GM23338 (cell line): ENCODE measurements at regions not wholly inside any gene's neighbourhood (a gene's known extent, or its start where the extent isn't known, plus 50 kb on each side); places are given as distances from the start of the nearest gene placed in this dataset.

Experiments used
- ATAC-seq: fragments of 200-7000 bp; cut with Tn5 transposase; 3 replicates; pipeline ENCODE4 v1.9.1; 2020
- DNase-seq: peaks from one replicate; pipeline ENCODE4 v3.0.0-alpha.2; 2015; ENCODE audit warnings: low spot score
- H2AFZ ChIP-seq: fragments of 200-600 bp; sonication (generic); 2 replicates; pipeline ENCODE4 v1.8.0; 2016; ENCODE audit warnings: antibody characterized with exemption, mild to moderate bottlenecking, moderate library complexity
- H3F3A ChIP-seq: fragments of 200-600 bp; sonication (generic); replicated peaks from 2 replicates; pipeline ENCODE4 v1.8.0; 2017; ENCODE audit warnings: antibody characterized with exemption, mixed run types, low read depth
- H3K27ac ChIP-seq: fragments of 200-600 bp; sonication (generic); 2 replicates; pipeline ENCODE4 v1.6.1; 2016; ENCODE audit warnings: low read depth
- H3K27me3 ChIP-seq: fragments of 200-600 bp; sonication (generic); 2 replicates; pipeline ENCODE4 v1.8.0; 2016; ENCODE audit warnings: mild to moderate bottlenecking, mixed run types, moderate library complexity; ENCODE audit not compliant: insufficient read depth
- H3K36me3 ChIP-seq: fragments of 200-600 bp; sonication (generic); 2 replicates; pipeline ENCODE4 v1.8.0; 2016; ENCODE audit warnings: mild to moderate bottlenecking; ENCODE audit not compliant: insufficient read depth
- H3K4me1 ChIP-seq: fragments of 200-600 bp; sonication (generic); 2 replicates; pipeline ENCODE4 v1.8.0; 2016; ENCODE audit warnings: mild to moderate bottlenecking, moderate library complexity; ENCODE audit not compliant: insufficient read depth
- H3K4me2 ChIP-seq: fragments of 200-600 bp; sonication (generic); 2 replicates; pipeline ENCODE4 v1.7.1; 2017; ENCODE audit warnings: mixed run types
- H3K4me3 ChIP-seq: fragments of 200-600 bp; sonication (generic); 2 replicates; pipeline ENCODE4 v1.6.1; 2016; ENCODE audit warnings: mixed run types
- H3K79me2 ChIP-seq: fragments of 200-600 bp; sonication (generic); replicated peaks from 2 replicates; pipeline ENCODE4 v1.8.0; 2017; ENCODE audit warnings: mild to moderate bottlenecking; ENCODE audit not compliant: insufficient read depth
- H3K9me2 ChIP-seq: fragments of 200-600 bp; sonication (generic); 2 replicates; pipeline ENCODE4 v1.8.0; 2017; ENCODE audit not compliant: insufficient read depth
- H4K20me1 ChIP-seq: fragments of 200-600 bp; sonication (generic); replicated peaks from 2 replicates; pipeline ENCODE4 v1.8.0; 2017; ENCODE audit warnings: mild to moderate bottlenecking; ENCODE audit not compliant: insufficient read depth
- H3K27ac Mint-ChIP-seq: 2 replicates; pipeline ENCODE4 v1.8.0; 2020; ENCODE audit warnings: inconsistent platforms, mild to moderate bottlenecking, moderate library complexity, mixed read lengths
- H3K27me3 Mint-ChIP-seq: 3 replicates; pipeline ENCODE4 v1.8.0; 2022; ENCODE audit warnings: low read depth, mild to moderate bottlenecking, moderate library complexity, mixed read lengths, inconsistent platforms; ENCODE audit not compliant: insufficient read depth, poor library complexity
- H3K36me3 Mint-ChIP-seq: 3 replicates; pipeline ENCODE4 v1.8.0; 2021; ENCODE audit warnings: low read depth, mild to moderate bottlenecking, inconsistent platforms, moderate library complexity, mixed read lengths
- H3K4me1 Mint-ChIP-seq: 3 replicates; pipeline ENCODE4 v1.8.0; 2020; ENCODE audit warnings: mild to moderate bottlenecking, inconsistent platforms, mixed read lengths
- H3K4me3 Mint-ChIP-seq: 3 replicates; pipeline ENCODE4 v1.8.0; 2021; ENCODE audit warnings: moderate library complexity, mild to moderate bottlenecking, inconsistent platforms, mixed read lengths
- H3K9me3 Mint-ChIP-seq: 3 replicates; pipeline ENCODE4 v1.8.0; 2020; ENCODE audit warnings: moderate library complexity, mild to moderate bottlenecking, inconsistent platforms, mixed read lengths
- EZH2 ChIP-seq: fragments of 200-600 bp; sonication (generic); IDR thresholded peaks from one replicate; pipeline ENCODE4 v1.8.0; 2017; ENCODE audit warnings: antibody characterized with exemption, mild to moderate bottlenecking, low read depth; ENCODE audit not compliant: unreplicated experiment
- JUNB ChIP-seq: IDR thresholded peaks from one replicate; pipeline ENCODE4 v1.6.1; 2016; ENCODE audit warnings: antibody characterized with exemption; ENCODE audit not compliant: unreplicated experiment
- NANOG ChIP-seq: IDR thresholded peaks from 2 replicates; pipeline ENCODE4 v1.6.1; 2016; ENCODE audit warnings: antibody characterized with exemption, borderline replicate concordance
- STAT1 ChIP-seq: IDR thresholded peaks from one replicate; pipeline ENCODE4 v1.6.1; 2016; ENCODE audit warnings: antibody characterized with exemption; ENCODE audit not compliant: unreplicated experiment
- ZNF114 ChIP-seq: fragments of 250-450 bp; sonication (Bioruptor Pico); IDR thresholded peaks from 2 replicates; pipeline ENCODE4 v1.5.0; 2020; ENCODE audit warnings: mild to moderate bottlenecking, moderate library complexity
- ZNF331 ChIP-seq: fragments of 250-450 bp; sonication (Bioruptor Pico); IDR thresholded peaks from 2 replicates; pipeline ENCODE4 v1.5.0; 2020; ENCODE audit warnings: low read depth, mild to moderate bottlenecking, moderate library complexity
- TF ChIP-seq, protein P1 (sequence below): fragments of 250-450 bp; sonication (Bioruptor Pico); IDR thresholded peaks from 2 replicates; pipeline ENCODE4 v1.5.0; 2020; ENCODE audit warnings: mild to moderate bottlenecking, moderate library complexity
- TF ChIP-seq, protein P2 (sequence below): IDR thresholded peaks from one replicate; pipeline ENCODE4 v1.6.1; 2018; ENCODE audit warnings: antibody characterized with exemption; ENCODE audit not compliant: unreplicated experiment
- TF ChIP-seq, protein P3 (sequence below), 2 experiments: fragments of 200-600 bp in 1 of 2; sonication (generic) in 1 of 2; conservative IDR thresholded peaks; 2 replicates each; pipeline versions ENCODE4 v1.5.1 to v1.6.1; 2016 to 2017; ENCODE audit warnings: antibody characterized with exemption in 2 of 2, low read depth in 2 of 2, mild to moderate bottlenecking in 2 of 2, moderate library complexity in 1 of 2

DNA sequence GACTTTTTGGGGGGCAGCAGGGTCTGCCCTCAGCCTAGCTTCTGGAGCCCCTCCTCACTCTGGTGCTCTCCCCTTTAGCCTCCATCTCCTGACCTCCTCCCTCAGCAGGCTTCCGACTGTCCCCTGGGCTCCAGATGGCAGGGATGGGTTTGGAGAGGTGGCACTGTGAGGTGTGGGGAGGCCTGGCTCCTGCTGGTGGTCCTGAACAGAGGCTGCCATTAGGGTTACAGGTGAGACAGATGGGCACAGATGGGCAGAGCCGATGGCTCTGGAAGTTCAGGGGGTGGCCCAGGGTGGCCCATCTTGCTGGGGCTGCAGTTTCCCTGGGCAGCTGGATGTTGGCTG lies 68.5 kb upstream of the BEGAIN start (continued):
- TF ChIP-seq, protein P1, sequence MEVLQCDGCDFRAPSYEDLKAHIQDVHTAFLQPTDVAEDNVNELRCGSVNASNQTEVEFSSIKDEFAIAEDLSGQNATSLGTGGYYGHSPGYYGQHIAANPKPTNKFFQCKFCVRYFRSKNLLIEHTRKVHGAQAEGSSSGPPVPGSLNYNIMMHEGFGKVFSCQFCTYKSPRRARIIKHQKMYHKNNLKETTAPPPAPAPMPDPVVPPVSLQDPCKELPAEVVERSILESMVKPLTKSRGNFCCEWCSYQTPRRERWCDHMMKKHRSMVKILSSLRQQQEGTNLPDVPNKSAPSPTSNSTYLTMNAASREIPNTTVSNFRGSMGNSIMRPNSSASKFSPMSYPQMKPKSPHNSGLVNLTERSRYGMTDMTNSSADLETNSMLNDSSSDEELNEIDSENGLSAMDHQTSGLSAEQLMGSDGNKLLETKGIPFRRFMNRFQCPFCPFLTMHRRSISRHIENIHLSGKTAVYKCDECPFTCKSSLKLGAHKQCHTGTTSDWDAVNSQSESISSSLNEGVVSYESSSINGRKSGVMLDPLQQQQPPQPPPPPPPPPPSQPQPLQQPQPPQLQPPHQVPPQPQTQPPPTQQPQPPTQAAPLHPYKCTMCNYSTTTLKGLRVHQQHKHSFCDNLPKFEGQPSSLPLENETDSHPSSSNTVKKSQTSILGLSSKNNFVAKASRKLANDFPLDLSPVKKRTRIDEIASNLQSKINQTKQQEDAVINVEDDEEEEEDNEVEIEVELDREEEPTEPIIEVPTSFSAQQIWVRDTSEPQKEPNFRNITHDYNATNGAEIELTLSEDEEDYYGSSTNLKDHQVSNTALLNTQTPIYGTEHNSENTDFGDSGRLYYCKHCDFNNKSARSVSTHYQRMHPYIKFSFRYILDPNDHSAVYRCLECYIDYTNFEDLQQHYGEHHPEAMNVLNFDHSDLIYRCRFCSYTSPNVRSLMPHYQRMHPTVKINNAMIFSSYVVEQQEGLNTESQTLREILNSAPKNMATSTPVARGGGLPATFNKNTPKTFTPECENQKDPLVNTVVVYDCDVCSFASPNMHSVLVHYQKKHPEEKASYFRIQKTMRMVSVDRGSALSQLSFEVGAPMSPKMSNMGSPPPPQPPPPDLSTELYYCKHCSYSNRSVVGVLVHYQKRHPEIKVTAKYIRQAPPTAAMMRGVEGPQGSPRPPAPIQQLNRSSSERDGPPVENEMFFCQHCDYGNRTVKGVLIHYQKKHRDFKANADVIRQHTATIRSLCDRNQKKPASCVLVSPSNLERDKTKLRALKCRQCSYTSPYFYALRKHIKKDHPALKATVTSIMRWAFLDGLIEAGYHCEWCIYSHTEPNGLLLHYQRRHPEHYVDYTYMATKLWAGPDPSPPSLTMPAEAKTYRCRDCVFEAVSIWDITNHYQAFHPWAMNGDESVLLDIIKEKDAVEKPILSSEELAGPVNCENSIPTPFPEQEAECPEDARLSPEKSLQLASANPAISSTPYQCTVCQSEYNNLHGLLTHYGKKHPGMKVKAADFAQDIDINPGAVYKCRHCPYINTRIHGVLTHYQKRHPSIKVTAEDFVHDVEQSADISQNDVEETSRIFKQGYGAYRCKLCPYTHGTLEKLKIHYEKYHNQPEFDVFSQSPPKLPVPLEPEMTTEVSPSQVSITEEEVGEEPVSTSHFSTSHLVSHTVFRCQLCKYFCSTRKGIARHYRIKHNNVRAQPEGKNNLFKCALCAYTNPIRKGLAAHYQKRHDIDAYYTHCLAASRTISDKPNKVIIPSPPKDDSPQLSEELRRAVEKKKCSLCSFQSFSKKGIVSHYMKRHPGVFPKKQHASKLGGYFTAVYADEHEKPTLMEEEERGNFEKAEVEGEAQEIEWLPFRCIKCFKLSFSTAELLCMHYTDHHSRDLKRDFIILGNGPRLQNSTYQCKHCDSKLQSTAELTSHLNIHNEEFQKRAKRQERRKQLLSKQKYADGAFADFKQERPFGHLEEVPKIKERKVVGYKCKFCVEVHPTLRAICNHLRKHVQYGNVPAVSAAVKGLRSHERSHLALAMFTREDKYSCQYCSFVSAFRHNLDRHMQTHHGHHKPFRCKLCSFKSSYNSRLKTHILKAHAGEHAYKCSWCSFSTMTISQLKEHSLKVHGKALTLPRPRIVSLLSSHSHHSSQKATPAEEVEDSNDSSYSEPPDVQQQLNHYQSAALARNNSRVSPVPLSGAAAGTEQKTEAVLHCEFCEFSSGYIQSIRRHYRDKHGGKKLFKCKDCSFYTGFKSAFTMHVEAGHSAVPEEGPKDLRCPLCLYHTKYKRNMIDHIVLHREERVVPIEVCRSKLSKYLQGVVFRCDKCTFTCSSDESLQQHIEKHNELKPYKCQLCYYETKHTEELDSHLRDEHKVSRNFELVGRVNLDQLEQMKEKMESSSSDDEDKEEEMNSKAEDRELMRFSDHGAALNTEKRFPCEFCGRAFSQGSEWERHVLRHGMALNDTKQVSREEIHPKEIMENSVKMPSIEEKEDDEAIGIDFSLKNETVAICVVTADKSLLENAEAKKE (CRISPR knock-in tag): no peak
- TF ChIP-seq EZH2: no peak

DNA sequence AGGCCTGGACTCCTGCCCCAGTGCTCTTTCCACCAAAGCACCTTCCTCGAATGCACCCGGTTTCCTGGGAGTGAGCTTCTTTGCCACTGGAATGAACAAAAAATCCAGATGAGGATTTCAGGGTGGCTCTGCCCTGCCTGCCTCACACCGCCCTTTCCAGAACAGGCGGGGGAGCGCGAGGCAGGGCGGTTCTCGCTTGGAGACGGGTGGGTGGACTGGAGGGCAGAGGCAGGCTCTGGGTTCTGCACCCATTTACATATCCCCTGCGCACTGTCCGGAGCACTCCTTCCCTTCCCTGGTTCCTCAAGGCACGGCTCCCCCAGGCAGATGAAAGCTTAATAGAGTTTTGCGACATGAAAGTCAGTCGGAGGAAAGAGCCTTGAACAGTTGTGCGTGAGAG lies 69.7 kb upstream of the DLK1 start:
- Mint-ChIP-seq H3K27me3 (peaks cover 14% of the 10 kb centered on the region), H3K9me3 (no peaks in the 10 kb centered on the region), H3K27ac (no peak overlapping the region), H3K4me1 (peaks cover 11% of the 10 kb centered on the region), H3K4me3 (no peak overlapping the region), H3K36me3 (no peaks in the 10 kb centered on the region)
- no peaks in the 10 kb centered on the region for H3K36me3 ChIP-seq
- no peak overlapping the region for H3K27ac ChIP-seq
- no peak overlapping the region for H2AFZ ChIP-seq
- no peak overlapping the region for H3K4me3 ChIP-seq
- no peaks in the 10 kb centered on the region for H3F3A ChIP-seq
- no peak for ATAC-seq
- peaks cover 4% of the 10 kb centered on the region; the same call in 1 of the 2 replicates for H3K27me3 ChIP-seq
- no peak for DNase-seq
- H3K4me1 ChIP-seq: no peaks in the 10 kb centered on the region
- H3K79me2 ChIP-seq: no peaks in the 10 kb centered on the region
- no peaks in the 10 kb centered on the region for H4K20me1 ChIP-seq
- H3K4me2 ChIP-seq: no peak overlapping the region
- no peaks in the 10 kb centered on the region for H3K9me2 ChIP-seq
- TF ChIP-seq JUNB (no peak), STAT1 (no peak), EZH2 (no peak), NANOG (no peak), ZNF114 (CRISPR knock-in tag) (no peak), ZNF331 (CRISPR knock-in tag) (no peak)
- TF ChIP-seq, protein P2, sequence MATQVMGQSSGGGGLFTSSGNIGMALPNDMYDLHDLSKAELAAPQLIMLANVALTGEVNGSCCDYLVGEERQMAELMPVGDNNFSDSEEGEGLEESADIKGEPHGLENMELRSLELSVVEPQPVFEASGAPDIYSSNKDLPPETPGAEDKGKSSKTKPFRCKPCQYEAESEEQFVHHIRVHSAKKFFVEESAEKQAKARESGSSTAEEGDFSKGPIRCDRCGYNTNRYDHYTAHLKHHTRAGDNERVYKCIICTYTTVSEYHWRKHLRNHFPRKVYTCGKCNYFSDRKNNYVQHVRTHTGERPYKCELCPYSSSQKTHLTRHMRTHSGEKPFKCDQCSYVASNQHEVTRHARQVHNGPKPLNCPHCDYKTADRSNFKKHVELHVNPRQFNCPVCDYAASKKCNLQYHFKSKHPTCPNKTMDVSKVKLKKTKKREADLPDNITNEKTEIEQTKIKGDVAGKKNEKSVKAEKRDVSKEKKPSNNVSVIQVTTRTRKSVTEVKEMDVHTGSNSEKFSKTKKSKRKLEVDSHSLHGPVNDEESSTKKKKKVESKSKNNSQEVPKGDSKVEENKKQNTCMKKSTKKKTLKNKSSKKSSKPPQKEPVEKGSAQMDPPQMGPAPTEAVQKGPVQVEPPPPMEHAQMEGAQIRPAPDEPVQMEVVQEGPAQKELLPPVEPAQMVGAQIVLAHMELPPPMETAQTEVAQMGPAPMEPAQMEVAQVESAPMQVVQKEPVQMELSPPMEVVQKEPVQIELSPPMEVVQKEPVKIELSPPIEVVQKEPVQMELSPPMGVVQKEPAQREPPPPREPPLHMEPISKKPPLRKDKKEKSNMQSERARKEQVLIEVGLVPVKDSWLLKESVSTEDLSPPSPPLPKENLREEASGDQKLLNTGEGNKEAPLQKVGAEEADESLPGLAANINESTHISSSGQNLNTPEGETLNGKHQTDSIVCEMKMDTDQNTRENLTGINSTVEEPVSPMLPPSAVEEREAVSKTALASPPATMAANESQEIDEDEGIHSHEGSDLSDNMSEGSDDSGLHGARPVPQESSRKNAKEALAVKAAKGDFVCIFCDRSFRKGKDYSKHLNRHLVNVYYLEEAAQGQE: no peak
- TF ChIP-seq, protein P3, sequence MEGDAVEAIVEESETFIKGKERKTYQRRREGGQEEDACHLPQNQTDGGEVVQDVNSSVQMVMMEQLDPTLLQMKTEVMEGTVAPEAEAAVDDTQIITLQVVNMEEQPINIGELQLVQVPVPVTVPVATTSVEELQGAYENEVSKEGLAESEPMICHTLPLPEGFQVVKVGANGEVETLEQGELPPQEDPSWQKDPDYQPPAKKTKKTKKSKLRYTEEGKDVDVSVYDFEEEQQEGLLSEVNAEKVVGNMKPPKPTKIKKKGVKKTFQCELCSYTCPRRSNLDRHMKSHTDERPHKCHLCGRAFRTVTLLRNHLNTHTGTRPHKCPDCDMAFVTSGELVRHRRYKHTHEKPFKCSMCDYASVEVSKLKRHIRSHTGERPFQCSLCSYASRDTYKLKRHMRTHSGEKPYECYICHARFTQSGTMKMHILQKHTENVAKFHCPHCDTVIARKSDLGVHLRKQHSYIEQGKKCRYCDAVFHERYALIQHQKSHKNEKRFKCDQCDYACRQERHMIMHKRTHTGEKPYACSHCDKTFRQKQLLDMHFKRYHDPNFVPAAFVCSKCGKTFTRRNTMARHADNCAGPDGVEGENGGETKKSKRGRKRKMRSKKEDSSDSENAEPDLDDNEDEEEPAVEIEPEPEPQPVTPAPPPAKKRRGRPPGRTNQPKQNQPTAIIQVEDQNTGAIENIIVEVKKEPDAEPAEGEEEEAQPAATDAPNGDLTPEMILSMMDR (conservative IDR thresholded peaks at IDR 0.05; ENCODE audit: low read depth in 2 of 2): no peak
